CD4-positive, alpha-beta T cell treated with Interleukin-12 subunit alpha and Interleukin-12 subunit beta, for 1 hour (primary cell): ENCODE measurements at regions not wholly inside any gene's neighbourhood (a gene's known extent, or its start where the extent isn't known, plus 50 kb on each side); places are given as distances from the start of the nearest gene placed in this dataset.
"Not testable (repeated sequence)": the region's sequence is repeated elsewhere in the genome, so short reads cannot be mapped to it uniquely, and the experiment has no call there.

Source experiments
- DNase-seq: peaks from one replicate; pipeline ENCODE4 v3.0.0-alpha.2; 2020

DNA sequence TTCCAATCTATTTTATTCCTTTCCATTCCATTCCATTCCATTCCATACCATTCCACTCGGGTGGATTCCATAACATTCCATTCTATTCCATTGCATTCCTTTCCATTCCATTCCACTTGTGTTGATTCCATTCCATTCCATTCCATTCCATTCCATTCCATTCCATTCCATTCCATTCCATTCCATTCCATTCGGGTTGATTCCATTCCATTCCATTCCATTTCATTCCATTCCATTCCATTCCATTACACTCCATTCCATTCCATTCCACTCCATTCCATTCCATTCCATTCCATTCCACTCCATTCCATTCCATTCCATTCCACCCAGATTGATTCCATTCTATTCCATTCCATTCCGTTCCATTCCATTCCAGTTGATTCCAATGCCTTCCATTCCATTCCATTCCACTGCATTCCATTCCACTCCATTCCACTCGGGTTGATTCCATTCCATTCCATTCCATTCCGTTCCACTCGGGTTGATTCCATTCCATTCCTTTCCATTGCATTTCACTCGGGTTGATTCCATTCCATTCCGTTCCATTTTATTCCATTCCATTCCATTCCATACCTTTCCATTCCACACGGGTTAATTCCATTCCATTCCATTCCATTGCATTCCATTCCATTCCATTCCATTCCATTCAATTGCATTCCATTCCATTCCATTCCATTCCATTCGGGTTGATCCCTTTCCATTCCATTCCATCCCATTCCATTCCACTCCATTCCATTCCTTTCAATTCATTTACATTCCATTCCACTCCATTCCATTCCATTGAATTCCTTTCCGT, 168.4 kb downstream of the CWH43 start:
- not testable (repeated sequence) for DNase-seq

DNA sequence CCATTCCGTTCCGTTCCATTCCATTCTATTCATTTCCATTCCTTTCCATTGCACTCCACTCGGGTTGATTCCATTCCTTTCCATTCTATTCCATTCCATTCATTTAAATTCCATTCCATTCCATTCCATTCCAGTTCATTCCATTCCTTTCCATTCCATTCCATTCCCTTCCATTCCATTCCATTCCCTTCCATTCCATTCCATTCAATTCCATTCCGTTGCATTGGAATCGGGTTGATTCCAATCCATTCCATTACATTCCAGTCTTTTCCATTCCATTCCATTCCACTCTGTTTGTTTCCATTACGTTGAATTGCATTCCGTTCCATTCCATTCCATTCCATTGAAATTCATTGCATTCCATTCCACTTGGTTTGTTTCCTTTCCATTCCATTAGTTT, 169.2 kb downstream of the CWH43 start:
- DNase-seq, result not testable (repeated sequence)

DNA sequence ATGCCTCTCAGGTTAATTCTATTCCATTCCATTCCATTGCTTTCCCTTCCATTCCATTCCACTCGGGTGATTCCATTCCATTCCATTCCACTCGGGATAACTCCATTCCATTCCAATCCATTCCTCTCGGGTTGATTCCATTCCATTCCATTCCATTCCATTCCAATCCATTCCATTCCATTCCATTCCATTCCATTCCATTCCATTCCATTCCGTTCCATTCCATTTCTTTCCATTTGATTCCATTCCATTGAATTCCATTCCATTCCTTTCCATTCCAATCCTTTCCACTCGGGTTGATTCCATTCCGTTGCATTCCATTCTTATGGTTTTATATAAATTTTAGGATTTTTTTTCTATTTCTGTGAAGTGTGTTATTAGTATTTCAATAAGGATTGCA, 170.2 kb downstream of the CWH43 start:
- DNase-seq, result not testable (repeated sequence)

DNA sequence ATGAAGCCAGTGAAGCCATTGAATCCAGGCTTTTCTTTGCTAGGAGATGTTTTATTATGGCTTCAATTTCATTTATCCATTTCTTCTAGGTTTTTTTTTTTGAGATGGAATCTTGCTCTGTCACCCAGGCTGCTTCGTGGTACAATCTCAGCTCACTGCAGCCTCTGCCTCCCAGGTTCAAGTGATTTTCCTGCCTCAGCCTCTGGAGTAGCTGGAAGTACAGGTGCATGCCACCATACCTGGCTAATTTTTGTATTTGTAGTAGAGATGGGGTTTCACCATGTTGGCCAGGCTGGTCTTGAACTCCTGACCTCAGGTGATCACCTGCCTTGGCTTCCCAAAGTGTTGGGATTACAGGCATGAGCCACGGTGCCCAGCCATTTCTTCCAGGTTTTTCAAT, 171.6 kb downstream of the CWH43 start:
- not testable (repeated sequence) for DNase-seq

DNA sequence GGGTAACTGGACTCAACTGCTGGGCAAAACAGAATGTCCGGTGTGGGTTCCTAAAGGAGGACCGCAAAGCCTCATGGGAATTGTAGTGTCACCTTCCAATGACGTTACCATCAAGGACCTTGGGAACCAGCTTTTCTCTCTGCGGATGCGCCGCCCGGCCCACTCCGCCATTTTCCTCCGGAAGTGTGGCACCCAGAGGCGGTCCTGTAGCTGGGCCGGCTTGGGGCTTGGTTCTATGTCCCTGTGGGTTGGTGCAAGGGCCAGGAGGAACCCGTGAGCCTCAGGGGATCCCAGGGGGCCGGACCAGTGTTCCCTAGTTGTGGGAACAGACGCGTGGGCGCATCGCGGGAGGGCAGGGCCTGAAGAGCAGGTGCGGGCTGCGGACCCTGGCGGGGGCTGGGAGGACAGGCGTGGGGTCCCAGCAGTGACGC, 175.1 kb downstream of the CWH43 start:
- not testable (repeated sequence) for DNase-seq

DNA sequence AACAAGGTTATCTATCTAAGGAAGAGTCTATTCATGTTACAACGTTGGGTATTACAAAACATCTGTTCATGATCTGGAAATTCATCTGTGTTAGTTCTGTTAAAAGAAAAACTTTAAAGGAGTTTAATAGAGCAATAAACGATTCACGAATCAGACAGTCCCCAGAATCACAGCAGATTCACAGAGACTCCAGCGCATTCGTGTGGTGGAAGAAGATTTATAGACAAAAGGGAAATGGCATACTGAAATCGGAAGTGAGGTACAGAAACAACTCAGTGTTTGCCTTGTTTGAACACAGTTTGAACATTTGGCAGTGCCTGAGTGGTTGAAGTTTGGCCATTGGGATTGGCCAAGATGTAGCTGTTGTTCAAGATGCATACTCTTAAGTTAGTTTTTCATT, 178.8 kb downstream of the CWH43 start:
- not testable (repeated sequence) for DNase-seq

DNA sequence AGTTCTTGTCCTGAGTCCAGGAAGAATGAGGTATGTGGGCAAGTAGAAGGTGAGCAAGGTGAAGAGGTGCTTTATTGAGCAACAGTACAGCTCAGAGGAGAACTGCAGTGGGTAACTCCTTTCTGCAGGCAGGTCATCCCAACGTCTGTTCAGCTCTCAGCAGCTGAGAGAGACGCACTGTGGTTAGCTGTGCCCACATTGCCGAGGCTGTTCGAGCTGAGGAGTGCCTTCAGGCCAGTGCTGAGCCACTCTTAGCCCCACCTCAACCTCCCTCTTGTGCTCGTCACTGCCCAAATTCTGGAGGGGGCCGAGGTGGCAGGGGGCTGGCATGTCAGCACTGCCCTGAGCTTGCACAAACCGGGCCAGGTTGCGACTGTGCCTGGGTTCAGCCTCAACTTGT, 191.8 kb downstream of the CWH43 start:
- DNase-seq, result not testable (repeated sequence)

DNA sequence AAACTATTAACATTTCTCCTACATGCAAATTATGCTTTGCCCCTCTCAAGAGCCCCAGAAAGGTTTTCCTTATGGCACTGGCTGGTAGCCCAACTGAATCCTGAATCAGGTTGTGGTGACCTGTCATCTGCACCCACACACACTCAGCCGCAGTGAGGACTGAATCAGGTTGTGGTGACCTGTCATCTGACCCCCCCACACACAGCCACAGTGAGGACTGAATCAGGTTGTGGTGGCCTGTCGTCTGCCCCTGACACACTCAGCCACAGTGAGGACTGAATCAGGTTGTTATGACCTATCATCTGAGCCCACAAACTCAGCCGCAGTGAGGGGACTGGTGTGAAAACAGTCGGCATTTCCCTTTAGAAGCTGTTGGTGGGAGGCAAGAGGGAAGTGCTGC, 195.0 kb downstream of the CWH43 start:
- DNase-seq, result not testable (repeated sequence)

DNA sequence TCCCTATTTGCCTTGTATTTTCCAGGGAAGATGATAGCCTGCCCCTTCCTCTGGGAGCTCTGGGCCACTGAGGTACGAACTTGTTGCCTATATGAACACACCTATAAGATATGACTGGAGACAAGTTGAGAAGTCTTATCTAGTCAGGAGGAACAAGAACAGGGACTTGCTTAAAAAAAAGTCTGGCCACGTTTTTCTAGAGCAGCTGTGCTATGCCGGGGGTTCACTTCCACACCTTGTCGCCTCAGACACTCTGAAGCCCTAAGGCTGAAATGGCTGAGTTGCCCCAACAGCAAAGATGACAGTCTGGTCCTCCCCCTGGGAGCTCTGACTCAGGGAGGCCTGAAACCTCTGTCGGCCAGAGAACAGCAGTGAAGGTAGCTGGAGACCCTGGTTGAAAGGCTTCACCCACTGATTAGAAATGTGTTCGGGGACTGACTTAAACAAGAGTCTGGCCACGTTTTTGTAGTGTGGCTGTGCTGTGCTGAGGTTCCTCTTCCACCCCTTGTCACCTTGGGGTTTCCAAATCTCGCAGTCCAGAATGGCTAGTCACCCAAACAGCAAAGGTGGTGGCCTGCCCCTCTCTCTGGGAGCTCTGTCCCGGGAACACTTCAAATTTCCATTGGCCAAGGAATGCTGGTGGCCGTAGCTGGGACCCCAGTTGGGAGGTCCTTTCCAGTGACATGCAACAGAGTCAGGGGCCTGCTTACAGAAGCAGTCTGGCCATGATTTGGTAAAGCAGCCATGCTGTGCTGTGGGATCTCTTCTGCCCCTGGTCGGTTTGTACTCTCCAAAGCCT, 225.5 kb downstream of the CWH43 start:
- not testable (repeated sequence) for DNase-seq

DNA sequence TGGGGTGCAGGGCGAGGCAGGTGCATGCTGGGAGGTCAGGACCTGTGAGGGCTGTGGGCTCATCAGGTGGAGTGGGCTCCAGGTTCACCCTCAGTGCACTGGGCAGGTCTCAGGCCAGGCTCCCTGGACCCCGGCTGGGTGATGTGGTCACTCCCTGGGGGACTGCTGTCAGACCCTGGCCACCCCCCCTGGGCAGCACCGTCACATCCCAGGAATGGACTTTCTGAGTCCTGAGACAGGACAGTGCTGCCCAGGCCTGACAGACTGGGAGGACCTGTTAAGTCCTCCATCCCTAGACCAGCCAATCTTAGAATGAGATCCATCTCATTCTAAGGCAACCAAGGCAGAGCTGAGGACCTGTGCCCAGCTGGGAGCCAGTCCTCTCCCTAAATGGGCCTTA, 227.2 kb downstream of the CWH43 start:
- DNase-seq, result not testable (repeated sequence)

DNA sequence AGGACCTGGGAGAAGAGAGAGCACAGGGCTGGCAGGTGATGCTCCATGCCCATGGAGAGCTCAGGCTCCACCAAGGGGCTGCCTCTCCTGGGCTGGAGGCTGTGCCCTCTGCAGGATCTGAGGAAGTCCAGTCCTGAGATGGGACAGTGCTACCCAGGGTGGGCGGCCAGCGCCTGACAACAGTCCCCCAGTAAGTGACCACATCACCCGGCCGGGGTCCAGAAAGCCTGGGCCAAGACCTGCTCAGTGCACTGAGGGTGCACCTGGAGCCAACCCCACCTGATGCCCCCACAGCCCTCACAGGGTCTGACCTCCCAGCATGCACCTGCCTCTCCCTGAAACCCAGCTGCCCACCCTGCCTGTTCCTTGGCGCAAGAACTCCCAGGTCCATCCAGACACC, 227.7 kb downstream of the CWH43 start:
- not testable (repeated sequence) for DNase-seq

DNA sequence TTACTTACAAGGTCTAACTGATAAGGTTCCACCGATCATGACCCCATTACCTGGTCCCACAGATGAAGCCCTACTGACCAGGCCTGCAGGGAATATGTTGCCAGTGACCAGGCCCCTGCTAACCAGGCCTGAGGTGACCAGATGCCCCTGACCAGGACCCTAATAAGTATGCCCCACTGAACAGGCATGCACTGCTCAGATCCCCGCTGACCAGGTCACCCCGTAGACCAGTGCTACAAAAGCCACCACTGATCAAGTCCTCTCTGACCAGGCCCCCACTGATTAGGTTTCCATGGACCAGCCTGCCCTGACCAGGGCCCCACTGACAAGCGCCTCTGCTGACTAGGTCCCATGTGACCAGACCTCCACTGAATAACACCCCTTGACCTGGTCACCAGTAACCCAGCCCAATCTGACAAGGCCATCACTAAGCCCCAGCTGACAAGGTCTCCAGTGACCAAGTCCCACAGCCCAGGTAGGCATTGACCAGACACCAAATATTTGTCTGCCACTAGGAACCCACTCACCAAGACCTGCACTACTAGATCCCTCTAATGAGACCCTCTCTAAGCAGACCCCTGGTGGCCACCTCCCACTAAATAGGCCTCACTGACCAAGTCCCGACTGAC, 228.5 kb downstream of the CWH43 start:
- not testable (repeated sequence) for DNase-seq

DNA sequence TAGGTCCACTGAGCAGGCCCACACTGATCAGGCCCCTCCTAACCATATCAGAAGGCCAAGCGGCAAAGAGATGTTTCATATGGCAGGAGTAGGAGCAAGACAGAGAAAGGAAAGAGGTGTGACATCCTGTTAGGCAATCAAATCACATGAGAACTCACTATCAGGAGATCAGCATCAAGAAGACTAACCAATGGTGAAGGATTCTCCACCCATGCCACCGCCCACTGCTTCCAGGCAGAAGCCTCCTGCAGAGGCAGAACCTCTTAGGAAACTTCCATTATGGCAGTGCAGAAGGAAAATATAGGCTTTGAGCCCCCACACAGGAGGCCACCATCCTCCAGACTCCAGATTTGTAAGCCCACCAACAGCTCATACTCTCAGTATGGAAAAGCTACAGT, 229.0 kb downstream of the CWH43 start:
- not testable (repeated sequence) for DNase-seq

DNA sequence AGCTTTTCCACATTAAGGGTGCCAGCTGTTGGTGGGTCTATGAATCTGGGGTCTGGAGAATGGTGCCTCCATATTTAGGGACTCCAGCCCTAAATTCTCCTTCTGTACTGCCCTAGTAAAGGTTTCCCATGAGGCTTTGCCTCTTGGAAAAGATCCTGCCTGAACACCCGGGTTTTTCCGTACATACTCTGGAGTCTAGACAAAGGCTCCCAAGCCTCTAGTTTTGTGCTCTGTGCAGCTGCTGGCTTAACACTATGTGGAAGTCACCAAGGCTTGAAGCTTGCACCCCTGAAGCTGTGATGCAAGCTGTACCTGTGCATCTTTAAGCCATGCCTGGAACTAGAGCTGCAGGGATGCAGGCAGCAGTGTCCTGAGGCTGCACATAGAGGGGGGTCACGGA, 230.5 kb downstream of the CWH43 start:
- not testable (repeated sequence) for DNase-seq

DNA sequence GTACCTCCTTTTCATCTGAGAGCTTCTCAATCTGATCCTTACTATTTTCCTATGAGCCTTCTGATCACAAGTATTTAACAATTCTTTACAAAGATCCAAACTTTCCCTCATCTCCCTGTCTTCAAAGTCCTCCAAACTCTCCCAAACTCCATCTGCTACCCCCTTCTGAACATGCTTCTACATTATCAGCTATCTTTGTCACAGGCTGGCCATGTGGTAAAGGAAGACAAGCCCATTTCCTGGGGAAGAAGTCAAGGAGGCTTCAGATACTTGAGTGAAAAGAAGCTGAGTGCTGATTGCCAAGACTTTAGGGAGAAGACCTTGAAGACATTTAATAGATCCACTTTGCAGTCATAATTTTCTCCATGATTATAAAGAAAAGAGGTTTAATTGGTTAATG, 231.4 kb downstream of the CWH43 start:
- DNase-seq, result no peak

DNA sequence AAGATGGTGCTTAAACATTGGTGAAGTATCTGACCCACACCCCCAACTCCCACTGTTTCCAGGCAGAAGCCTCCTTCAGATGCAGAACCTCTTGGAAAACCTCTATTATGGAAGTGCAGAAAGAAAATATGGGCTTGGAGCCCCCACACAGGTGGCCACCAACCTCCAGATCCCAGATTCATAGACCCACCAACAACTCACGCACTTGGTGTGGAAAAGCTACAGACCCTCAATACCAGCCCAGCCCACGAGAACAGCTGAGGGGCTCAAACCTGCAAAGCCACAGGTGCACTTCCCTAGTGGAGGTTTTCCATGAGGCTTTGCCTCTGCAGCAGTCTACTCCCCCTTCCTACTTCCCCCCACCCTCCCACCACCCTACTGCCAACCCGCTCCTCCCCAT, 232.0 kb downstream of the CWH43 start:
- not testable (repeated sequence) for DNase-seq

DNA sequence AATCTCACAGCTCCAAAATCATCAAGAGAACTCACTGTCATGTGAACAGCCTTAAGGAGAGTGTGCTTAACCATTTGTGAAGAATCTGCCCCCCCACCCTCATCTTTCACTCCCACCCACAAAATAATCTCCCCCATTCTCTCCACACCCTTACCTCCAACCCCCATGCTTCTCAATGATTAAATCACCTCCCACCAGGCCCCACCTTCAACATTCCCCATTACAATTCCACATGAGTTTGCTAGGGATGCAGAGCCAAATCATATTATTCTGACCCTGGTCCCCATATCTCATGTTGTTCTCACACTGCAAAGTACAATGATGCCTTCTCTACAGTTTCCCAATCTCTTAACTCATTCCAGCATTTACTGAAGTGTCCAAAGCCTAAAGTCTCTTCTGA, 232.9 kb downstream of the CWH43 start:
- DNase-seq, result not testable (repeated sequence)

DNA sequence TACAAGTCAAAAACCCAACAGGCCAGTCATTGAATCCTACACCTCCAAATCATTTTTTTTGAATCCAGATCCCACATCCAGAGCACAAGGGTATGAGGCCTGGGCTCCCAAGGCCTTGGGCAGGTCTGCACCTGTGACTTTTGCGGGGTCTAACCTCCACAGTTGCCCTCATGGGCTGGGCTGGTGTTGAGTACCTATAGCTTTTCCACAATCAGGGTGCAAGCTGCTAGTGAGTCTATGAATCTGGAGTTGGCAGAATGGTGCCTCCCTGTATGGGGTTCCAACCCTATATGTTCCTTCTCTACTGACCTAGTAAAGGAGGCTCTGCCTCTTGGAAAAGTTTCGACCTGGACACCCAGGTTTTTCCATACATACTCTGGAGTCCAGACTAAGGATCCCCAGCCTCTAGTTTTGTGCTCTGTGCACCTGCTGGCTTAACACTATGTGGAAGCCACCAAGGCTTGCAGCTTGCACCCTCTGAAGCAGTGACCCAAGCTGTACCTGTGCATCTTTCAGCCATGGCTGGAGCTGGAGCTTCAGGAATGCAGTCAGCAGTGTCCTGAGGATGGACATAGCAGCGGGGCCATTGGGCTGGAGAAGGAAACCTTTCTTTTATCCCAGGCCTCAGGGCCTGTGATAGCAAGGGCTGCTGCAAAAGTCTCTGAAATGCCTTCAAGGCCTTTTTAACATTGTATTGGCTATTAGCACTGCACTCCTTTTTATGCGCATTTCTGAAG, 233.6 kb downstream of the CWH43 start:
- DNase-seq, result not testable (repeated sequence)

DNA sequence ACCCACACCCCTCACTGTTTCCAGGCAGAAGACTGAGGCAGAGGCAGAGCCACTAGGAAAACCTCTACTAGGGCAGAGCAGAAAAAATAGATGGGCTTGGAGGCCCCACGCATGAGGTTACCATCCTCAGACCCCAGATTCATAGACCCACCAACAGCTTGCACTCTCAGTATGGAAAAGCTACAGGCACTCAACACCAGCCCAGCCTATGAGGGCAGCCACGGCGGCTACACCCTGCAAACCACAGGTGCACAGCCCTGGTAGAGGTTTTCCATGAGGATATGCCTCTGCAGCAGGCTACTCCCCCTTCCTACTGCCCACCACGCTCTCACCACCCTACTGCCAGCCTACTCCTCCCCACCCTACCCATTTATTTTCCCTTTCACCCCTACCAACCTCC, 235.1 kb downstream of the CWH43 start:
- no peak for DNase-seq

DNA sequence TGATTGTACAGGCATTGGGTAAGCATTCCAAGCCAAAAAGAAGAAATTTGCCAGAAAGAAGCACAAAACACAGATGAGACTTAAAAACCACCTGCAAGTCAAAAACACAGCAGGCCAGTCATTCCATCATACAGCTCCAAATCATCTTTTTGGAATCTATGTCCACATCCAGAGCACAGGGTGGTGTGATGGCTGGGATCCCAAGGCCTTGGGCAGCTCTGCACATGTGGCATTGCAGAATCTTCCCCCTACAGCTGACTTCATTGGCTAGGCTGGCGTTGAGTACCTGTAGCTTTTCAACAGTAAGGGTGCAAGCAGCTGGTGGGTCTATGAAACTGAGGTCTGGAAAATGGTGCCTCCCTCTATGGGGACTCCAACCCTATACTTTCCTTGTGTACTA, 236.7 kb downstream of the CWH43 start:
- not testable (repeated sequence) for DNase-seq

DNA sequence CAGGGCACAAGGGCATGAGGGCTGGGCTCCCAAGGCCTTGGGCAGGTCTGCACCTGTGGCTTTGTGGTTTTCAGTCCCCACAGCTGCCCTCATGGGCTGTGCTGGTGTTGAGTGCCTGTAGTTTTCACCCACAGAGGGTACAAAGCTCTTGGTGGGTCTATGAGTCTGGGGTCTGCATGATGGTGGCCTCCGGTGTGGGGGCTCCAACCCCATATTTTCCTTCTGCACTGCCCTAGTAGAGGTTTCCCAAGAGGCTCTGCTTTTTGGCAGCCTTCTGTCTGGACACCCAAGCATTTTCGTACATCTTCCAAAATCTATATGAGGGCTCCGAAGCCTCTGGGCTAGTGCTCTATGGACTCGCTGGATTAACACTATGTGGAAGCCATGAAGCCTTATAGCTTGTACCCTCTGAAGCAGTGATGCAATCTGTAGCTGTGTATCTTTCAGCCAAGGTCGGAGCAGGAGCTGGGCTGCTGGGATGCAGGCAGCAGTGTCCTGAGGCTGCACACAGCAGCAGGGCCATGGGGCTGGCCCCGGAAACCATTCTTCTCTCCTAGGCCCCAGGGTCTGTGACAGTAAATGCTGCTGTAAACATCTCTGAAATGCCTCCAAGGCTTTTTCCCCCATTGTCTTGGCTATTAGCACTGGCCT, 240.3 kb downstream of the CWH43 start:
- DNase-seq, result not testable (repeated sequence)

DNA sequence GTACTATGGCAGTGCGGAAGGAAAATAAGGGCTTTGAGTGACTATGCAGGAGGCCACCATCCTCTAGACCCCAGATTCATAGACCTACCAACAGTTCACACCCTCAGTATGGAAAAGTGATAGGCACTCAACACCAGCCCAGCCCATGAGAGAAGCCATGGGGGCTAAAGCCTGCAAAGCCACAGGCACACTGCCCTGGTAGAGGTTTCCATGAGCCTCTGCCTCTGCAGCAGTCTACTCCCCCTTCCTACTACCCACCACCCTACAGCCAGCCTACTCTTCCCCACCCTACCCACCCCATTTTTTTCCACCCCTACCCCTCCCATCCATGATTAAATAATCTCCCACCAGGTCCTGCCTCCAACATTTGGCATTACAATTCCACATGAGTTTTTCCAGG, 241.9 kb downstream of the CWH43 start:
- not testable (repeated sequence) for DNase-seq
